RWPE2 (cell line): ENCODE measurements at regions not wholly inside any gene's neighbourhood (a gene's known extent, or its start where the extent isn't known, plus 50 kb on each side); places are given as distances from the start of the nearest gene placed in this dataset.
"Not testable (repeated sequence)": the region's sequence is repeated elsewhere in the genome, so short reads cannot be mapped to it uniquely, and the experiment has no call there.

Experiments
- ATAC-seq: fragments of 200-7000 bp; cut with Tn5 transposase; 3 replicates; pipeline ENCODE4 v1.9.1; 2021; ENCODE audit warnings: low read depth
- DNase-seq: peaks from one replicate; pipeline ENCODE4 v3.0.0-alpha.2; 2020; ENCODE audit warnings: low spot score
- H3K27ac ChIP-seq: fragments of 450-650 bp; 2 replicates; pipeline ENCODE4 v1.5.1; 2017; ENCODE audit warnings: mild to moderate bottlenecking; ENCODE audit not compliant: poor library complexity, severe bottlenecking
- H3K27me3 ChIP-seq: fragments of 250-450 bp; sonication (Bioruptor Pico); 2 replicates; pipeline ENCODE4 v1.5.1; 2021; ENCODE audit warnings: mild to moderate bottlenecking, moderate library complexity; ENCODE audit not compliant: insufficient read depth, poor library complexity, severe bottlenecking
- H3K36me3 ChIP-seq: fragments of 250-450 bp; sonication (Bioruptor Pico); 2 replicates; pipeline ENCODE4 v1.5.1; 2020; ENCODE audit warnings: low read depth, mild to moderate bottlenecking, moderate library complexity
- H3K4me1 ChIP-seq: fragments of 250-450 bp; sonication (Bioruptor Pico); 2 replicates; pipeline ENCODE4 v1.5.1; 2021; ENCODE audit warnings: mild to moderate bottlenecking, moderate library complexity; ENCODE audit not compliant: insufficient read depth, poor library complexity, severe bottlenecking
- H3K4me3 ChIP-seq: fragments of 250-450 bp; sonication (Bioruptor Pico); 2 replicates; pipeline ENCODE4 v1.5.1; 2021; ENCODE audit warnings: mild to moderate bottlenecking, moderate library complexity; ENCODE audit not compliant: severe bottlenecking
- H3K9me3 ChIP-seq: fragments of 250-450 bp; sonication (Bioruptor Pico); 2 replicates; pipeline ENCODE4 v1.5.1; 2021; ENCODE audit warnings: mild to moderate bottlenecking, moderate library complexity; ENCODE audit not compliant: severe bottlenecking
- TF ChIP-seq, protein P1 (sequence below): fragments of 450-650 bp; IDR thresholded peaks from one replicate; pipeline ENCODE4 v1.5.1; 2017; ENCODE audit warnings: mild to moderate bottlenecking, moderate library complexity; ENCODE audit not compliant: poor library complexity, severe bottlenecking

DNA sequence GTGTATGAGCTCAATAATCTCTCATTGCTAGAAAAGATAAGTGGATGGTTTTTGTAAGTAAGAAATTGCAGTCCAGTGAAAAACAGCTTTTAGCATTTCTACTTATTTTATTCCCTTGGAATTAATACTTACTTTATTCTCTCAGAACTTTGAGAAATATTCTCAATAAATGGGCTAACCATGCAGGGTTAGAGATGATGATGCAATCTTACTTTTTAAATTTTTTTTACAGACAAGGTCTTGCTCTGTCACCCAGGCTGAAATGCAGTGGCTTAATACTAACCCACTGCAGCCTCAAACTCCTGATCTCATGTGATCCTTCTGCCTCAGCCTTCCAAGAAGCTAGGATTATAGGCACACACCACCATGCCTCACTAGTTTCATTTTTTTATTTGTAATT is 440.8 kb upstream of the ZP4 start:
- Histone ChIP-seq H3K36me3 (no peaks in the 10 kb centered on the region), H3K4me3 (no peak overlapping the region), H3K4me1 (no peaks in the 10 kb centered on the region), H3K27me3 (no peaks in the 10 kb centered on the region), H3K27ac (no peak overlapping the region), H3K9me3 (peaks cover 2% of the 10 kb centered on the region)
- ATAC-seq = no peak
- no peak for DNase-seq
- TF ChIP-seq, protein P1, sequence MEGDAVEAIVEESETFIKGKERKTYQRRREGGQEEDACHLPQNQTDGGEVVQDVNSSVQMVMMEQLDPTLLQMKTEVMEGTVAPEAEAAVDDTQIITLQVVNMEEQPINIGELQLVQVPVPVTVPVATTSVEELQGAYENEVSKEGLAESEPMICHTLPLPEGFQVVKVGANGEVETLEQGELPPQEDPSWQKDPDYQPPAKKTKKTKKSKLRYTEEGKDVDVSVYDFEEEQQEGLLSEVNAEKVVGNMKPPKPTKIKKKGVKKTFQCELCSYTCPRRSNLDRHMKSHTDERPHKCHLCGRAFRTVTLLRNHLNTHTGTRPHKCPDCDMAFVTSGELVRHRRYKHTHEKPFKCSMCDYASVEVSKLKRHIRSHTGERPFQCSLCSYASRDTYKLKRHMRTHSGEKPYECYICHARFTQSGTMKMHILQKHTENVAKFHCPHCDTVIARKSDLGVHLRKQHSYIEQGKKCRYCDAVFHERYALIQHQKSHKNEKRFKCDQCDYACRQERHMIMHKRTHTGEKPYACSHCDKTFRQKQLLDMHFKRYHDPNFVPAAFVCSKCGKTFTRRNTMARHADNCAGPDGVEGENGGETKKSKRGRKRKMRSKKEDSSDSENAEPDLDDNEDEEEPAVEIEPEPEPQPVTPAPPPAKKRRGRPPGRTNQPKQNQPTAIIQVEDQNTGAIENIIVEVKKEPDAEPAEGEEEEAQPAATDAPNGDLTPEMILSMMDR = no peak

DNA sequence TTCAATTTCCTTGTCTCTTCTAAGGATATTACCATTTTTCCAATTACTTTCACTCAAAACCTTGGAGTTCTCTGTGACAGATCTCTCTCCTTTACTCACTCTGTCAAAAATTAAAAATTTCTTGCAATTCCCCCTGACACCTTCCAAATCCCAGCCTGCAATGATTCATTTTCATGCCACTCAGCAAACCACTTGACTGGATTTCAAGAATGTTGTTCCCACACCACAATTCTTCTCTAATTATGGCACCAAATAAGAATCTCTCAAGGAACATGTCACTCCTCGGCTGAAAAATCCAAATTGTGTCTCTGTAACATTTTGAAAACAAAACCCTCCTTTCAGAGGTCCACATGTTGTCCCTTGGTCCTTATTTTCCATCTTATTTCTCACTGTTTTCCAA is 438.9 kb upstream of the ZP4 start:
- DNase-seq = no peak
- Histone ChIP-seq H3K36me3 (no peaks in the 10 kb centered on the region), H3K4me1 (no peaks in the 10 kb centered on the region), H3K27me3 (no peaks in the 10 kb centered on the region), H3K4me3 (no peak overlapping the region), H3K9me3 (peaks cover 2% of the 10 kb centered on the region), H3K27ac (no peak overlapping the region)
- ATAC-seq = no peak
- TF ChIP-seq, protein P1 = no peak

DNA sequence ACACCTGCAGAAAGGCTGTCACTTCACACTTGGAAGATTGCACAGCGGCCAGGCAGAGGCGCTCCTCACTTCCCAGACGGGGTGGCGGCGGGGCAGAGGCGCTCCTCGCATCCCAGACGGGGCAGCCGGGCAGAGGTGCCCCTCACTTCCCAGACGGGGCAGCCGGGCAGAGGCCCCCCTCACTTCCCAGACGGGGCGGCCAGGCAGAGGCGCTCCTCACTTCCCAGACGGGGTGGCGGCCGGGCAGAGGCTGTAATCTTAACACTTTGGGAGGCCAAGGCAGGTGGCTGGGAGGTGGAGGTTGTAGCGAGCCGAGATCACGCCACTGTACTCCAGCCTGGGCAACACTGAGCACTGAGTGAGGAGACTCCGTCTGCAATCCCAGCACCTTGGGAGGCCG is 436.3 kb upstream of the ZP4 start:
- not testable (repeated sequence) for H3K4me1 ChIP-seq, H3K27me3 ChIP-seq, H3K4me3 ChIP-seq, DNase-seq, ATAC-seq, H3K9me3 ChIP-seq, H3K36me3 ChIP-seq, H3K27ac ChIP-seq

DNA sequence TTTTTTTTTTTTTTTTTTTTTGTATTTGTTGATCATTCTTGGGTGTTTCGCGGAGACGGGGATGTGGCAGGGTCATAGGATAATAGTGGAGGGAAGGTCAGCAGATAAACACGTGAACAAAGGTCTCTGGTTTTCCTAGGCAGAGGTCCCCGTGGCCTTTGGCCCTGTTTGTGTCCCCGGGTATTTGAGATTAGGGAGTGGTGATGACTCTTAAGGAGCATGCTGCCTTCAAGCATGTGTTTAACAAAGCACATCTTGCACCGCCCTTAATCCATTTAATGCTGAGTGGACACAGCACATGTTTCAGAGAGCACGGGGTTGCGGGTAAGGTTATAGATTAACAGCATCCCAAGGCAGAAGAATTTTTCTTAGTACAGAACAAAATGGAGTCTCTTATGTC is 435.8 kb upstream of the ZP4 start:
- not testable (repeated sequence) for H3K27me3 ChIP-seq, H3K36me3 ChIP-seq, H3K9me3 ChIP-seq, H3K27ac ChIP-seq, H3K4me3 ChIP-seq, H3K4me1 ChIP-seq, DNase-seq, ATAC-seq

DNA sequence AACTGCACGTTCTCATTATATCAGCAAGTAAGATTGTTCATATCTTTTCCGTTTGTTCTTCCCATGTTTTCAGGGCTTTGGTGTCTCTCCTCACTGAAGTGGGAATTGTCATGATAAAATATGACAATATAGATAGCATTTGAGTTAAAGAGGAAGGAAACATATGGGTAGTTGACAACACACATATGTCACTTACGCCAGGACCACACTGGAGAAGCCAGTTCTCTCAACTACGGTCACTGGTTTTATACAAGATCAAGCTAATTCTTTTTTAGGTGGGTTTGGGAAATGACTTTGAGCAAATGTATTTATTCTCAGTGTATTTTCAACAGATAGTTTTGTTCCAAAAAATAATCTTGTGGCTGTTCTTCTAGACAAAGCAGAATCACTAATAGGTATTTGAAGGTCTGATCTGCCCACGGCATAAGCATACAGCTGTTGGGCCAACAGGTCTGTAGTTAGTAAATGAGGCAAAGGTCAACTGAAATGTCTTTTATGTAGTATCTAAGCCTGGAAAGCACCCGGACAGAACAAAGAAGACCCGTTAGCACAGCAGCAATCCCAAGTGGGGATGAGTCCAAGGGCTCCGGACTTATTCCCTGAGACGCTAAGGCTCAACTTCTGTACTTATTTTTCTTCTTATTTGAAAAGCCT is 433.6 kb upstream of the ZP4 start:
- Histone ChIP-seq H3K9me3 (no peaks in the 10 kb centered on the region), H3K27ac (no peak overlapping the region), H3K36me3 (no peaks in the 10 kb centered on the region), H3K27me3 (no peaks in the 10 kb centered on the region), H3K4me1 (no peaks in the 10 kb centered on the region), H3K4me3 (no peak overlapping the region)
- TF ChIP-seq, protein P1 = no peak
- ATAC-seq = no peak
- DNase-seq = no peak

DNA sequence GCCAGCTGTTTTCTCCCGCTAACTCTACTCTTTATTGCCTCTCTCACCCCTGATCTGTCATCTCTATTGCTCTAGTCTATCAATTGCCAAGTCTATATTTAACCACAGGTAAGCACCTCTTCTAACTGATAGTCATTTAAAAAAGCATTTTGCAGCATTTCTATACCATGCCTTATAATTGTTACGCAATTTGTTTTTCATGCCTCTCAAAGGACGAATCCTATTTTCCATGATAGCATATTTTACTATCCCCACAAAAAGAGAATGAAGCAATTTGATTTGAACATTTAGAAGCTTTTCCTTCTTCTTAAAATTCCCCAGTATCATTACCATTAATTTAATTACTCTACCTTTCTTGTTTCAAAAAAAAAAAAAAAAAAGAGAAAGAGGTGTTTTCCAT is 432.8 kb upstream of the ZP4 start:
- H3K36me3 ChIP-seq = no peaks in the 10 kb centered on the region
- ATAC-seq (no peak), DNase-seq (no peak)
- TF ChIP-seq, protein P1 = no peak
- no peaks in the 10 kb centered on the region for H3K4me1 ChIP-seq
- H3K4me3 ChIP-seq = no peak overlapping the region
- H3K27ac ChIP-seq = no peak overlapping the region
- H3K27me3 ChIP-seq = no peaks in the 10 kb centered on the region
- no peaks in the 10 kb centered on the region for H3K9me3 ChIP-seq
